Retinal pigment epithelial cell (primary cell): ENCODE measurements at regions not wholly inside any gene's neighbourhood (a gene's known extent, or its start where the extent isn't known, plus 50 kb on each side); places are given as distances from the start of the nearest gene placed in this dataset.

ENCODE experiments used
- DNase-seq: peaks from one replicate; pipeline ENCODE4 v3.0.0-alpha.2; 2010; ENCODE audit warnings: low read depth
- H3K4me3 ChIP-seq: 2 replicates; pipeline ENCODE4 v1.5.1; 2011; ENCODE audit warnings: mild to moderate bottlenecking, low read length, control low read depth, moderate library complexity
- CTCF ChIP-seq: conservative IDR thresholded peaks from 2 replicates; pipeline ENCODE4 v1.5.1; 2011; ENCODE audit warnings: low read depth, low read length, control low read depth, inconsistent platforms

- no peak overlapping the region for H3K4me3 ChIP-seq
- no peak for DNase-seq
- TF ChIP-seq CTCF = no peak
These were observed 344.7 kb upstream of the TCF4 start for GRCh38 chr18:55932675-55933074.

- peak; percentile 22 for DNase-seq
- TF ChIP-seq CTCF = no peak
- no peak overlapping the region for H3K4me3 ChIP-seq
These were observed 339.8 kb upstream of the TCF4 start for GRCh38 chr18:55927831-55928230.

GRCh38 chr18:55925772-55926171, 337.8 kb upstream of the TCF4 start:
- TF ChIP-seq CTCF = no peak
- no peak overlapping the region for H3K4me3 ChIP-seq
- no peak for DNase-seq

GRCh38 chr18:55920063-55920462, 332.1 kb upstream of the TCF4 start:
- H3K4me3 ChIP-seq = no peak overlapping the region
- TF ChIP-seq CTCF = no peak

GRCh38 chr18:55918444-55918843, 330.5 kb upstream of the TCF4 start:
- TF ChIP-seq CTCF = no peak
- no peak overlapping the region for H3K4me3 ChIP-seq
- no peak for DNase-seq

More at GRCh38 chr18:55920063-55920462, 332.1 kb upstream of the TCF4 start:
- DNase-seq = no peak

- no peak for DNase-seq
- no peak for TF ChIP-seq CTCF
- no peak overlapping the region for H3K4me3 ChIP-seq
These were observed 324.9 kb upstream of the TCF4 start for GRCh38 chr18:55912919-55913318.

- no peak for TF ChIP-seq CTCF
- no peak overlapping the region for H3K4me3 ChIP-seq
- no peak for DNase-seq
These were observed 324.1 kb upstream of the TCF4 start for GRCh38 chr18:55912071-55912470.
